K562 (cell line): ENCODE measurements at regions not wholly inside any gene's neighbourhood (a gene's known extent, or its start where the extent isn't known, plus 50 kb on each side); places are given as distances from the start of the nearest gene placed in this dataset.

Experiments used
- ATAC-seq: fragments of 200-7000 bp; cut with Tn5 transposase; 3 replicates; pipeline ENCODE4 v1.9.1; 2020; ENCODE audit warnings: moderate library complexity
- BruUV-seq: library from RNA; stranded (reverse); fragments of 400-500 nt; replicated peaks from 2 replicates; lab custom pipeline; 2021; lab: Mats Ljungman, UMichigan
- CTCF ChIA-PET: fragments of 300-600 bp; formaldehyde crosslinking; extraction: SDS; loops from one replicate; lab custom pipeline; 2021; ENCODE audit warnings: low intra/inter-chr PET ratio; lab: Yijun Ruan, JAX
- POLR2A ChIA-PET: fragments of 300-600, 350-650 bp; sonication (Branson Sonifier 250); formaldehyde crosslinking; extraction: SDS; loops from one replicate; lab custom pipeline; 2021; ENCODE audit warnings: antibody characterized with exemption, inconsistent platforms; lab: Yijun Ruan, JAX
- DNase-seq, 4 experiments: peaks; one replicate each; pipeline versions ENCODE4 v3.0.0 to v3.0.0-alpha.2; 2011 to 2018; ENCODE audit warnings: low spot score in 3 of 4, mixed read lengths in 3 of 4; ENCODE audit errors: extremely low read depth in 1 of 4
- FAIRE-seq: peaks from 2 replicates; lab custom pipeline; 2011; peaks lifted over from hg19 to GRCh38; lab: Jason Lieb, UNC
- H2AFZ ChIP-seq: 2 replicates; pipeline ENCODE4 v1.6.0; 2011; ENCODE audit warnings: low read depth, low read length, control low read depth, inconsistent platforms
- H3K27ac ChIP-seq: fragments of 200-600 bp; 3 replicates; pipeline ENCODE4 v1.8.0; 2011; ENCODE audit warnings: low read depth, mild to moderate bottlenecking, control low read depth, inconsistent platforms, low read length, moderate library complexity, mixed read lengths; ENCODE audit errors: extremely low read depth
- H3K27me3 ChIP-seq, 2 experiments: fragments of 300-600 bp in 1 of 2; 2 replicates in 1 of 2; 3 replicates in 1 of 2; pipeline versions ENCODE4 v1.6.0 to v1.8.0; 2011; ENCODE audit warnings: inconsistent platforms in 2 of 2, low read length in 2 of 2, mild to moderate bottlenecking in 1 of 2, mixed read lengths in 1 of 2, moderate library complexity in 1 of 2; ENCODE audit not compliant: control insufficient read depth in 2 of 2, insufficient read depth in 2 of 2
- H3K36me3 ChIP-seq: fragments of 300-600 bp; 3 replicates; pipeline ENCODE4 v1.8.0; 2011; ENCODE audit warnings: mild to moderate bottlenecking, low read length, inconsistent platforms; ENCODE audit not compliant: control insufficient read depth, insufficient read depth
- H3K4me1 ChIP-seq, 2 experiments: fragments of 200-600 bp in 1 of 2; replicated peaks in 1 of 2; 2 replicates in 1 of 2; 3 replicates in 1 of 2; pipeline versions ENCODE4 v1.5.1 to v1.8.0; 2011; ENCODE audit warnings: inconsistent platforms in 2 of 2, low read length in 2 of 2, mild to moderate bottlenecking in 1 of 2, mixed read lengths in 1 of 2, moderate library complexity in 1 of 2; ENCODE audit not compliant: control insufficient read depth in 2 of 2, insufficient read depth in 2 of 2
- H3K4me2 ChIP-seq: 2 replicates; pipeline ENCODE4 v1.6.1; 2011; ENCODE audit warnings: low read length, control low read depth, inconsistent platforms, mixed read lengths; ENCODE audit not compliant: insufficient read depth
- H3K4me3 ChIP-seq: fragments of 200-600 bp; sonication (generic), shearing (Covaris generic); 2 replicates; pipeline ENCODE4 v1.5.1; 2016; ENCODE audit warnings: control low read depth, inconsistent platforms
- H3K79me2 ChIP-seq: fragments of 200-600 bp; 3 replicates; pipeline ENCODE4 v1.8.0; 2011; ENCODE audit warnings: low read length, inconsistent platforms; ENCODE audit not compliant: control insufficient read depth, insufficient read depth
- H3K9ac ChIP-seq, 2 experiments: 2 replicates each; pipeline versions ENCODE4 v1.6.0 to v1.6.1; 2011; ENCODE audit warnings: low read depth in 2 of 2, low read length in 2 of 2, control low read depth in 1 of 2, inconsistent platforms in 1 of 2, mild to moderate bottlenecking in 1 of 2, mixed read lengths in 1 of 2; ENCODE audit not compliant: insufficient read depth in 1 of 2
- H3K9me1 ChIP-seq: one replicate; pipeline ENCODE4 v1.6.0; 2011; ENCODE audit warnings: inconsistent platforms, mild to moderate bottlenecking, low read length, moderate library complexity; ENCODE audit not compliant: control insufficient read depth, insufficient read depth
- H3K9me3 ChIP-seq: replicated peaks from 2 replicates; pipeline ENCODE4 v1.5.1; 2011; ENCODE audit warnings: low read depth, low read length, inconsistent platforms; ENCODE audit not compliant: control insufficient read depth, insufficient read depth
- H4K20me1 ChIP-seq: replicated peaks from 2 replicates; pipeline ENCODE4 v1.6.1; 2011; ENCODE audit warnings: low read length, inconsistent platforms, mixed read lengths; ENCODE audit not compliant: control insufficient read depth, insufficient read depth
- ARHGAP35 ChIP-seq: fragments of 450-650 bp; IDR thresholded peaks from 2 replicates; pipeline ENCODE4 v1.6.1; 2018; ENCODE audit not compliant: partially characterized antibody
- GATA2 ChIP-seq: sonication (generic); formaldehyde crosslinking; IDR thresholded peaks from 2 replicates; pipeline ENCODE4 v1.4.0; 2020; ENCODE audit warnings: mild to moderate bottlenecking, missing genetic modification reagents
- GTF2E2 ChIP-seq: fragments of 200-800 bp; sonication (Bioruptor generic); IDR thresholded peaks from 2 replicates; pipeline ENCODE4 v1.6.1; 2016; ENCODE audit warnings: missing genetic modification characterization, missing compliant biosample characterization
- PHB ChIP-seq: fragments of 250-450 bp; sonication (Bioruptor Pico); IDR thresholded peaks from 2 replicates; pipeline ENCODE4 v1.5.0; 2021
- SMAD3 ChIP-seq: fragments of 450-650 bp; formaldehyde crosslinking; conservative IDR thresholded peaks from 2 replicates; pipeline ENCODE4 v1.4.0; 2020; ENCODE audit warnings: mild to moderate bottlenecking
- SRSF9 ChIP-seq: fragments of 200-400 bp; formaldehyde crosslinking; IDR thresholded peaks from 2 replicates; pipeline ENCODE4 v1.6.1; 2017; ENCODE audit warnings: low read depth, low read length, borderline replicate concordance
- ZNF253 ChIP-seq: fragments of 250-450 bp; sonication (Bioruptor Pico); conservative IDR thresholded peaks from 2 replicates; pipeline ENCODE4 v1.6.1; 2021; ENCODE audit warnings: mild to moderate bottlenecking
- WGBS: fragments of 100-300 bp; shearing (Covaris generic); methylation state at CpG from one replicate; pipeline ENCODE4 v1.1.6; 2016; ENCODE audit warnings: low coverage, mixed read lengths; ENCODE audit not compliant: insufficient coverage; ENCODE audit errors: missing lambda C conversion rate; 5-methylcytosine and 5-hydroxymethylcytosine counted together
- in situ Hi-C: fragments of 300-500 bp; cut with MboI; formaldehyde crosslinking; loops from 4 replicates; pipeline ENCODE4 v1.15.0; 2018; ENCODE audit warnings: inconsistent platforms, mixed read lengths
- intact Hi-C: fragments of 100-400 bp; cut with micrococcal nuclease; formaldehyde crosslinking; loops from 2 replicates; pipeline ENCODE4 v1.14.2; 2022
- TF ChIP-seq, protein P1 (sequence below): fragments of 450-650 bp; IDR thresholded peaks from 2 replicates; pipeline ENCODE4 v1.6.1; 2017; ENCODE audit warnings: mild to moderate bottlenecking, moderate library complexity
- TF ChIP-seq, protein P2 (sequence below), 2 experiments: fragments of 450-650 bp in 1 of 2; IDR thresholded peaks; 2 replicates each; pipeline ENCODE4 v1.6.1; 2011 to 2017; ENCODE audit warnings: low read depth in 2 of 2, antibody characterized with exemption in 1 of 2, borderline replicate concordance in 1 of 2, low read length in 1 of 2, mild to moderate bottlenecking in 1 of 2, mixed read lengths in 1 of 2; ENCODE audit not compliant: control insufficient read depth in 1 of 2

DNA sequence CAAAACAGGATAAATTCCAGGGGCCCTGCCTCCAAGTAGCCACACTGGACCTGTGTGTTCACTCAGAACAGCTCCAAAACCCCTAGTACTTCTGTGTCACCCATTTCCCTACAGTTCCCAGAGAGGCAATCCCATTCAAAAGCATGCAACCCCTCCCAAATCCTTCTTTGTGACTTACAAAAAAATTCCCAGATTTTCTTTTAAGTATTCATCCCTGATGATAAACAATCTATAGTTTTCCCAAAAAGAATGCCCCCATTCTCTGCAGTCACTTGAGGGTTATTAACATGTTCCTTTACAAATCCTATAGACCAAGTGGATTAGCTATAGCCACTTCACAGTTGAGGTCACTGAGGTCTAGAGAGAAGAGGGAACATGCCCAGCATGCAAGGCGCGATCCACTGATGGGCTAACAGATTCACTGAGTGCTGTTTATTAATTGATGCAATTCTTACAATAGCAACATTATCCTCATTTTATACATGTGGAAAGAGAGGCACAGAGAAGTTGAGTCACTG, 85.4 kb downstream of the MYL12B start:
- H3K27me3 ChIP-seq = no peaks in the 10 kb centered on the region
- peaks cover 0 to 8% of the 10 kb centered on the region in 2 experiments; a peak in 1 of 5 replicates for H3K4me1 ChIP-seq
- H3K4me2 ChIP-seq = no peak overlapping the region
- H4K20me1 ChIP-seq = no peaks in the 10 kb centered on the region
- H3K9me3 ChIP-seq = no peaks in the 10 kb centered on the region
- intact Hi-C loops = no loop called here
- CTCF ChIA-PET = no interaction called here
- no peak for ATAC-seq
- no peaks in the 10 kb centered on the region for H3K79me2 ChIP-seq
- no peaks in the 10 kb centered on the region for H3K36me3 ChIP-seq
- no peaks in the 10 kb centered on the region for H3K9me1 ChIP-seq
- no peak overlapping the region for H3K27ac ChIP-seq
- TF ChIP-seq ARHGAP35 (no peak), SMAD3 (CRISPR knock-in tag) (no peak), ZNF253 (CRISPR knock-in tag) (no peak)
- TF ChIP-seq, protein P1, sequence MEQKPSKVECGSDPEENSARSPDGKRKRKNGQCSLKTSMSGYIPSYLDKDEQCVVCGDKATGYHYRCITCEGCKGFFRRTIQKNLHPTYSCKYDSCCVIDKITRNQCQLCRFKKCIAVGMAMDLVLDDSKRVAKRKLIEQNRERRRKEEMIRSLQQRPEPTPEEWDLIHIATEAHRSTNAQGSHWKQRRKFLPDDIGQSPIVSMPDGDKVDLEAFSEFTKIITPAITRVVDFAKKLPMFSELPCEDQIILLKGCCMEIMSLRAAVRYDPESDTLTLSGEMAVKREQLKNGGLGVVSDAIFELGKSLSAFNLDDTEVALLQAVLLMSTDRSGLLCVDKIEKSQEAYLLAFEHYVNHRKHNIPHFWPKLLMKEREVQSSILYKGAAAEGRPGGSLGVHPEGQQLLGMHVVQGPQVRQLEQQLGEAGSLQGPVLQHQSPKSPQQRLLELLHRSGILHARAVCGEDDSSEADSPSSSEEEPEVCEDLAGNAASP = no peak
- TF ChIP-seq, all 486 proteins: peak for 0
- H3K4me3 ChIP-seq = no peak overlapping the region
- BruUV-seq = no TSS peak
- no peak overlapping the region for H3K9ac ChIP-seq
- POLR2A ChIA-PET = interaction anchor here (1.0 kb wide), 1 partner anchor 19 kb away, joined by 3 read pairs; no protein-coding TSS in a partner anchor
- DNase-seq (no peak), FAIRE-seq (no peak)
- WGBS = 72% methylated on average over 2 of the region's 2 CpGs
- in situ Hi-C loops = no loop called here
- no peak overlapping the region for H2AFZ ChIP-seq

- no TSS peak for BruUV-seq
- intact Hi-C loops (no loop called here), in situ Hi-C loops (no loop called here)
- Histone ChIP-seq H3K4me2 (no peak overlapping the region), H3K9me1 (no peaks in the 10 kb centered on the region), H3K36me3 (no peaks in the 10 kb centered on the region), H4K20me1 (no peaks in the 10 kb centered on the region), H3K27ac (no peak overlapping the region), H3K9me3 (no peaks in the 10 kb centered on the region), H3K9ac (no peak overlapping the region), H3K4me1 (peaks cover 0 to 8% of the 10 kb centered on the region in 2 experiments; a peak in 1 of 5 replicates), H2AFZ (no peak overlapping the region), H3K4me3 (no peak overlapping the region), H3K79me2 (no peaks in the 10 kb centered on the region), H3K27me3 (no peaks in the 10 kb centered on the region)
- CTCF ChIA-PET = no interaction called here
- no peak for DNase-seq
- POLR2A ChIA-PET = no interaction called here
- FAIRE-seq = no peak
- no peak for ATAC-seq
- TF ChIP-seq SRSF9 (no peak), GTF2E2 (tag) (no peak), PHB (CRISPR knock-in tag) (no peak), GATA2 (CRISPR knock-in tag) (no peak)
- TF ChIP-seq, protein P2, sequence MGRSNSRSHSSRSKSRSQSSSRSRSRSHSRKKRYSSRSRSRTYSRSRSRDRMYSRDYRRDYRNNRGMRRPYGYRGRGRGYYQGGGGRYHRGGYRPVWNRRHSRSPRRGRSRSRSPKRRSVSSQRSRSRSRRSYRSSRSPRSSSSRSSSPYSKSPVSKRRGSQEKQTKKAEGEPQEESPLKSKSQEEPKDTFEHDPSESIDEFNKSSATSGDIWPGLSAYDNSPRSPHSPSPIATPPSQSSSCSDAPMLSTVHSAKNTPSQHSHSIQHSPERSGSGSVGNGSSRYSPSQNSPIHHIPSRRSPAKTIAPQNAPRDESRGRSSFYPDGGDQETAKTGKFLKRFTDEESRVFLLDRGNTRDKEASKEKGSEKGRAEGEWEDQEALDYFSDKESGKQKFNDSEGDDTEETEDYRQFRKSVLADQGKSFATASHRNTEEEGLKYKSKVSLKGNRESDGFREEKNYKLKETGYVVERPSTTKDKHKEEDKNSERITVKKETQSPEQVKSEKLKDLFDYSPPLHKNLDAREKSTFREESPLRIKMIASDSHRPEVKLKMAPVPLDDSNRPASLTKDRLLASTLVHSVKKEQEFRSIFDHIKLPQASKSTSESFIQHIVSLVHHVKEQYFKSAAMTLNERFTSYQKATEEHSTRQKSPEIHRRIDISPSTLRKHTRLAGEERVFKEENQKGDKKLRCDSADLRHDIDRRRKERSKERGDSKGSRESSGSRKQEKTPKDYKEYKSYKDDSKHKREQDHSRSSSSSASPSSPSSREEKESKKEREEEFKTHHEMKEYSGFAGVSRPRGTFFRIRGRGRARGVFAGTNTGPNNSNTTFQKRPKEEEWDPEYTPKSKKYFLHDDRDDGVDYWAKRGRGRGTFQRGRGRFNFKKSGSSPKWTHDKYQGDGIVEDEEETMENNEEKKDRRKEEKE (IDR thresholded peaks at IDR 0.05; ENCODE audit: borderline replicate concordance in 1 of 2, control insufficient read depth in 1 of 2, low read depth in 2 of 2, low read length in 1 of 2) = no peak
- 28% methylated on average over 1 of the region's 1 CpG for WGBS
Measured at GRCh38 chr18:3348176-3348575, 86.2 kb downstream of the MYL12B start.
